ENCODE measurements at regions not wholly inside any gene's neighbourhood (a gene's known extent, or its start where the extent isn't known, plus 50 kb on each side); places are given as distances from the start of the nearest gene placed in this dataset.

- peak; percentile 50 for TF ChIP-seq SP2 (IDR thresholded peaks at IDR 0.05; ENCODE audit: extremely low read depth, low read depth, low read length, poor library complexity, severe bottlenecking)
- TF ChIP-seq TGIF2 (CRISPR knock-in tag; IDR thresholded peaks at IDR 0.05), result no peak
- TF ChIP-seq RUNX1 (IDR thresholded peaks at IDR 0.05; ENCODE audit: low read depth), result no peak
- TF ChIP-seq ZNF318 (IDR thresholded peaks at IDR 0.05; ENCODE audit: borderline replicate concordance in 1 of 2, low read depth in 1 of 2), result no peak
- peak; percentile 19 to 33 (median 33); a peak in 3 of 6 replicates for TF ChIP-seq CTCF (IDR thresholded peaks at IDR 0.05 in 2 of 3, conservative IDR thresholded peaks at IDR 0.05 in 1 of 3; ENCODE audit: insufficient read depth in 2 of 3, low read depth in 1 of 3, low read length in 3 of 3)
- no peak for TF ChIP-seq MEF2A (IDR thresholded peaks at IDR 0.05; ENCODE audit: control insufficient read depth, low read depth, low read length)
- no peak for TF ChIP-seq ZNF707 (CRISPR knock-in tag; conservative IDR thresholded peaks at IDR 0.05)
- no peak for TF ChIP-seq HDAC3 (IDR thresholded peaks at IDR 0.05; ENCODE audit: borderline replicate concordance, partially characterized antibody)
Observed at GRCh38 chr13:109869312-109870237, 83.2 kb upstream of the IRS2 start (continued).
